Neuronal stem cell (in vitro differentiated cells): ENCODE measurements at regions not wholly inside any gene's neighbourhood (a gene's known extent, or its start where the extent isn't known, plus 50 kb on each side); places are given as distances from the start of the nearest gene placed in this dataset.

ENCODE experiments used
- DNase-seq: peaks from one replicate; pipeline ENCODE4 v3.0.0-alpha.2; 2013; ENCODE audit warnings: low spot score
- H2AFZ ChIP-seq: one replicate; pipeline ENCODE4 v1.6.1; 2013; ENCODE audit warnings: mild to moderate bottlenecking, low read length, inconsistent platforms
- H2AK5ac ChIP-seq: 2 replicates; pipeline ENCODE4 v1.6.1; 2013; ENCODE audit warnings: low read depth, mild to moderate bottlenecking, inconsistent platforms, low read length, moderate library complexity, mixed read lengths
- H2BK120ac ChIP-seq: 2 replicates; pipeline ENCODE4 v1.6.1; 2013; ENCODE audit warnings: low read depth, mild to moderate bottlenecking, inconsistent platforms, low read length, moderate library complexity, mixed read lengths
- H2BK12ac ChIP-seq: one replicate; pipeline ENCODE4 v1.6.1; 2013; ENCODE audit warnings: low read length, inconsistent platforms
- H2BK15ac ChIP-seq: 2 replicates; pipeline ENCODE4 v1.6.1; 2013; ENCODE audit warnings: mild to moderate bottlenecking, low read length, inconsistent platforms, mixed read lengths
- H2BK5ac ChIP-seq: one replicate; pipeline ENCODE4 v1.6.1; 2013; ENCODE audit warnings: inconsistent platforms, mild to moderate bottlenecking, low read length, moderate library complexity
- H3K14ac ChIP-seq: one replicate; pipeline ENCODE4 v1.6.1; 2013; ENCODE audit warnings: low read length, inconsistent platforms
- H3K18ac ChIP-seq: 2 replicates; pipeline ENCODE4 v1.6.1; 2013; ENCODE audit warnings: low read length, inconsistent platforms
- H3K23ac ChIP-seq: 2 replicates; pipeline ENCODE4 v1.6.1; 2013; ENCODE audit warnings: low read depth, mild to moderate bottlenecking, mixed read lengths, low read length, inconsistent platforms; ENCODE audit not compliant: poor library complexity
- H3K27ac ChIP-seq: replicated peaks from 3 replicates; pipeline ENCODE4 v1.5.1; 2013; ENCODE audit warnings: low read length, inconsistent platforms
- H3K27me3 ChIP-seq, 3 experiments: 2 replicates each; pipeline ENCODE4 v1.6.1; 2013; ENCODE audit warnings: low read length in 3 of 3, mild to moderate bottlenecking in 2 of 3, inconsistent platforms in 1 of 3, low read depth in 1 of 3, mixed read lengths in 1 of 3, moderate library complexity in 1 of 3; ENCODE audit not compliant: control insufficient read depth in 3 of 3, insufficient read depth in 3 of 3
- H3K36me3 ChIP-seq, 2 donors: replicated peaks in 1 of 2; 2 replicates each; pipeline ENCODE4 v1.6.1; 2013; ENCODE audit warnings: low read length in 2 of 2; ENCODE audit not compliant: control insufficient read depth in 2 of 2, insufficient read depth in 2 of 2
- H3K4ac ChIP-seq: 2 replicates; pipeline ENCODE4 v1.6.1; 2013; ENCODE audit warnings: inconsistent platforms, mild to moderate bottlenecking, low read length, moderate library complexity
- H3K4me1 ChIP-seq, 2 donors: 1 replicate in 1 of 2; 2 replicates in 1 of 2; pipeline ENCODE4 v1.6.1; 2013; ENCODE audit warnings: low read length in 2 of 2, low read depth in 1 of 2; ENCODE audit not compliant: control insufficient read depth in 2 of 2, insufficient read depth in 1 of 2
- H3K4me2 ChIP-seq: one replicate; pipeline ENCODE4 v1.6.1; 2013; ENCODE audit warnings: mild to moderate bottlenecking, low read length, inconsistent platforms; ENCODE audit not compliant: insufficient read depth, poor library complexity, severe bottlenecking
- H3K4me3 ChIP-seq, 2 donors: 2 replicates each; pipeline ENCODE4 v1.5.1; 2013; ENCODE audit warnings: low read length in 2 of 2, mild to moderate bottlenecking in 2 of 2, inconsistent platforms in 1 of 2, moderate library complexity in 1 of 2
- H3K79me1 ChIP-seq: one replicate; pipeline ENCODE4 v1.6.1; 2013; ENCODE audit warnings: low read depth, mild to moderate bottlenecking, inconsistent platforms, low read length, moderate library complexity
- H3K9ac ChIP-seq: one replicate; pipeline ENCODE4 v1.6.1; 2013; ENCODE audit warnings: mild to moderate bottlenecking, low read depth, low read length, inconsistent platforms; ENCODE audit not compliant: poor library complexity
- H3K9me3 ChIP-seq, 2 donors: replicated peaks in 1 of 2; 2 replicates each; pipeline versions ENCODE3 to v1.6.1; 2013; ENCODE audit warnings: low read length in 2 of 2, mild to moderate bottlenecking in 2 of 2, inconsistent platforms in 1 of 2, low read depth in 1 of 2, mixed read lengths in 1 of 2, moderate library complexity in 1 of 2; ENCODE audit not compliant: control insufficient read depth in 2 of 2, insufficient read depth in 1 of 2
- H4K8ac ChIP-seq: one replicate; pipeline ENCODE4 v1.6.1; 2013; ENCODE audit warnings: low read depth, mild to moderate bottlenecking, inconsistent platforms, low read length, moderate library complexity
- H4K91ac ChIP-seq: one replicate; pipeline ENCODE4 v1.6.1; 2013; ENCODE audit warnings: low read length, low read depth, mild to moderate bottlenecking, inconsistent platforms; ENCODE audit not compliant: poor library complexity
- WGBS, 2 donors: extraction: QIAGEN DNeasy Blood & Tissue Kit; methylation state at CpG; one replicate each; pipeline ENCODE4 v1.1.7; 2013; ENCODE audit warnings: missing lambda C conversion rate in 2 of 2, mixed read lengths in 1 of 2; ENCODE audit not compliant: insufficient read length in 2 of 2, insufficient replicate concordance in 1 of 2; ENCODE audit errors: extremely low coverage in 2 of 2; 5-methylcytosine and 5-hydroxymethylcytosine counted together

GRCh38 chr14:104281768-104282301 is 143.4 kb downstream of the KIF26A start:
- peak overlapping the region; percentile 71 for H3K14ac ChIP-seq
- no peak for DNase-seq
- H4K8ac ChIP-seq, result no peak overlapping the region
- peak overlapping the region; percentile 83 for H2AK5ac ChIP-seq
- no peak overlapping the region for H3K27ac ChIP-seq
- H2AFZ ChIP-seq, result no peak overlapping the region
- peak overlapping the region; percentile 72 for H2BK120ac ChIP-seq
- peaks cover 0 to 23% of the 10 kb centered on the region in 2 donors for H3K4me1 ChIP-seq
- H3K4me2 ChIP-seq, result no peak overlapping the region
- H3K27me3 ChIP-seq, result peaks cover 0 to 16% (median 2%) of the 10 kb centered on the region in 3 experiments
- peak overlapping the region; percentile 46 for H3K4ac ChIP-seq
- peaks cover 3% of the 10 kb centered on the region for H3K79me1 ChIP-seq
- no peak overlapping the region for H2BK12ac ChIP-seq
- no CpG with 5 or more reads among the region's 11 CpGs for WGBS, 2 donors
- peak overlapping the region; percentile 97 for H2BK15ac ChIP-seq
- H3K36me3 ChIP-seq, result no peaks in the 10 kb centered on the region
- peak overlapping the region; percentile 87 for H2BK5ac ChIP-seq
- H3K9ac ChIP-seq, result peak overlapping the region; percentile 30
- peak overlapping the region; percentile 73 for H3K23ac ChIP-seq
- peak overlapping the region; percentile 43 for H4K91ac ChIP-seq
- H3K4me3 ChIP-seq, result no peak overlapping the region
- no peaks in the 10 kb centered on the region for H3K9me3 ChIP-seq
- peak overlapping the region; percentile 89 for H3K18ac ChIP-seq

DNA sequence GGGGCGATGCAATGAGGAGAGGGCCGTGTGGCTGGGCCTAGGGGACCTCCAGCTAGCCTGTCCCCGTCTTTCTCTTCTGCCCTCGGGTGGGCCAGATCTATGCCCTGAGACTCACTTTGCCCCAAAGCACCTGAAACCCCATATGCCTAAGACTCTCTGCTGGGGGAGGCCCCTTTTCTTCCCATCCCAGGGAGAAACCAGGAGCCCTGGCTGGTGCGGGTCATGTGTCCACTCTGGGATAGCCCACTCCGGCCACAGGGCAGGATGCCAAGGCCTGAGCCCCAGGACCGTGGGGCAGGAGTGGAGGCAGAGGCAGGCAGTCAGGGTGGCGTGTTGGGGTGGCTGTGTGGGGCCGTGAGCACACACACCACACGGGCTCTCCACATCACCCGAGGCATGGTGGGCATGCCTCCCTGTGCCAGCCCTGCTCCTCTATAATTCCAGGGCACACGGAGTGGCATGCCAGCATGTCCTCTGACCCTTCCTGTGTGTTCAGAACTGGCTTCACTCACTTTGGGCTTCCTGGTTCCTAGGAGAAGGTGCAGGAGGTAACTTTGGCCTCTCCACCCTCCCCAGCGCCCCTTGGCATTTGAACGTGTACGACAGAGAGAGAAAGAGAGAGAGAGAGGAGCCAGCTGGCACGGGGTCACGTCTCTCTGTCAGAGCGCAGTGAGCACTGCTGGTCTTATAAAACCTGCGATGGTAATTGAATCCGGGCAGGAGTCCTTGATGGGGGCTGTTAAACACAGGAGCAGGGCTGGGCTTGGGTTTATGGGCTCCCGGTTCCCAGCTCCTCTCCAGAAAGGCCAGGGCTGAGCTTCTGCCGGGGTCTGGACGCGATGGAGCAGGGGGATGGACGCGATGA is 144.2 kb downstream of the KIF26A start:
- no CpG with 5 or more reads among the region's 26 CpGs for WGBS, 2 donors
- Histone ChIP-seq H2BK120ac (no peak overlapping the region), H2BK5ac (peak overlapping the region; percentile 39), H3K18ac (peak overlapping the region; percentile 83), H3K23ac (peak overlapping the region; percentile 73), H3K4ac (no peak overlapping the region), H3K36me3 (no peaks in the 10 kb centered on the region), H3K4me3 (no peak overlapping the region), H2BK15ac (peak overlapping the region; percentile 97), H3K79me1 (peaks cover 3% of the 10 kb centered on the region), H2AK5ac (peak overlapping the region; percentile 75), H3K9ac (peak overlapping the region; percentile 70), H3K14ac (peak overlapping the region; percentile 38), H3K27ac (no peak overlapping the region), H3K9me3 (no peaks in the 10 kb centered on the region), H3K4me1 (peaks cover 0 to 23% of the 10 kb centered on the region in 2 donors), H2BK12ac (peak overlapping the region; percentile 58), H4K8ac (no peak overlapping the region), H3K27me3 (peaks cover 0 to 16% (median 2%) of the 10 kb centered on the region in 3 experiments), H3K4me2 (no peak overlapping the region), H4K91ac (peak overlapping the region; percentile 85), H2AFZ (no peak overlapping the region)
- no peak for DNase-seq

DNA sequence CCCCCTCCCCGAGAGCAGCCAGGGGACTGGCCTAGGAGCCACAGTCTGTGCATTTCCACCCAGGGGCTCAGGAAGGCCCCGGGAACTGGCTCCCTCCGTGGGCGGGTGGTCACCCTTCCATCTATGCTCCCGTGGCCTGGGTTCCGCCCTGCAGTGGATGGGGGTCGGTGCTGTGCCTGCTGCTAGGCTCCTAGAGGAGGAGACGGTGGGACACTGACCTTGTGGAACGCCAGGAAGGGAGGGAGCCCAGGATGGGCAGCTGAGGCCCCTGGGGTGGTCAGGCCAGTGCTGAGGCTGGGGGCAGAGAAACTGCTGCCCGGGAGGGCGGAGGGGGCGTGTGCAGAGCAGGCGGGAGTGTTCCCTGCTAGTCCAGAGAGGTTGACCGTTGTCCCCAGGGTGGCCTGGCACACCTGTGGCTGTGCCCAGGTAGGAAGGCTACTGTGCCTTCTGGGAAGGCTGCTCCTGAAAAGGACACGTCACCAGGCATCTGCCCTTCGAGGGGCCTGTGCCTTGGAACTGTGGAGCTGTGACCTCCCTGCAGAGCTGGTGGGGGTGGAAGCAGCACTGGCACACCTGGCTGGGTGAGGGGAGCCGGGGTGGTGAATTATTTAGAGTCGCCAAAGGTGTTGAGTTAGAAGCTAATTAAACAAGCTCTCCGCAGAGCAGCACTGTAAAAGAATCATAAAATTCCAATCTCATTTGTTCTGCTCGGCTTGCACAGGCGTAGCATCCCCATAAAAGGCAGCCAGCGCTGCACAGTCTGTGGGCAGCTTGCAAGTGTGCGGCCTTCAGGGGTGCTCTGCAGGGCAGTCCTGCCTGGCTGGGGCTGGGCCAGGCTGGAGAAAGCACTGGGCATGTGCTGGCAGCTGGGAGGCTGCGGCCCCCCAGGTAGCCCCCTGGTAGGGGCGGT is 145.1 kb downstream of the KIF26A start:
- no peak for DNase-seq
- Histone ChIP-seq H3K27ac (no peak overlapping the region), H2AK5ac (peak overlapping the region; percentile 94), H3K4ac (peak overlapping the region; percentile 66), H4K8ac (no peak overlapping the region), H3K79me1 (peaks cover 1% of the 10 kb centered on the region), H2BK12ac (peak overlapping the region; percentile 58), H3K4me2 (no peak overlapping the region), H3K36me3 (no peaks in the 10 kb centered on the region), H2BK120ac (no peak overlapping the region), H2BK5ac (peak overlapping the region; percentile 39), H3K9ac (peak overlapping the region; percentile 12), H3K4me3 (no peak overlapping the region), H3K27me3 (peaks cover 0 to 16% (median 2%) of the 10 kb centered on the region in 3 experiments), H2BK15ac (peak overlapping the region; percentile 33), H3K9me3 (no peaks in the 10 kb centered on the region), H4K91ac (no peak overlapping the region), H3K4me1 (peaks cover 0 to 23% of the 10 kb centered on the region in 2 donors), H3K14ac (no peak overlapping the region), H2AFZ (no peak overlapping the region), H3K23ac (peak overlapping the region; percentile 73), H3K18ac (peak overlapping the region; percentile 71)
- no CpG with 5 or more reads among the region's 25 CpGs for WGBS, 2 donors
